ENCODE measurements at regions not wholly inside any gene's neighbourhood (a gene's known extent, or its start where the extent isn't known, plus 50 kb on each side); places are given as distances from the start of the nearest gene placed in this dataset.
A peak's percentile ranks its signal among the peaks of the same experiment; 100 is the strongest.

DNA sequence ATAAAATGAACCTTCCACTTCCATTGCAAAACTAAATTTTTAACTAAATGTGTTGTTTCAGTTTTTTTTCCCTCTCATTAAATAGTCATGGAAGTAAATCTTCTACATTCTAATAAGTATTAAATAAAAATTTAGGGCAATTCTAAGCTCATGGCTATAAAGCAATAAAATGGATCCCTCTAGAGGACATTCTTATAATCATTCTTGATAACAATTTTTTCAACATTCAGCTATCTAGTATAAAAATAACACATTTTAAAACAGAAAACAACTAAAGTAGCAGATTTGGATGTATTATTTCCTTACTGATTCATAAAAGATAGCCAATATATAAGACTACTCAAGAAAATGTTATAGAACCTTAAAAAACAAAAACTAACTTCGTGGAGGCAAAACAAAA lies 393.1 kb downstream of the PLOD2 start:
- Histone ChIP-seq H3K27me3 (ENCODE audit: control insufficient read depth, low read length) (no peaks in the 10 kb centered on the region), H3K79me2 (ENCODE audit: control insufficient read depth, low read length) (no peaks in the 10 kb centered on the region), H3K36me3 (ENCODE audit: control insufficient read depth, low read length) (no peaks in the 10 kb centered on the region), H3K4me3 (ENCODE audit: low read length) (no peak overlapping the region), H3F3A (ENCODE audit: control insufficient read depth, insufficient read depth) (no peaks in the 10 kb centered on the region), H3K4me1 (ENCODE audit: control insufficient read depth, low read length) (no peaks in the 10 kb centered on the region), H4K20me1 (ENCODE audit: control insufficient read depth, insufficient read depth, low read depth, low read length) (no peaks in the 10 kb centered on the region), H3K9me2 (replicated peaks; ENCODE audit: control insufficient read depth, low read length) (no peaks in the 10 kb centered on the region), H3K27ac (ENCODE audit: low read depth, low read length) (no peak overlapping the region), H3K4me2 (ENCODE audit: low read length) (no peak overlapping the region), H3K9me3 (ENCODE audit: control insufficient read depth, insufficient read depth, low read length) (no peaks in the 10 kb centered on the region)
- no peak for TF ChIP-seq EZH2phosphoT487 (IDR thresholded peaks at IDR 0.05; ENCODE audit: borderline replicate concordance, low read length)
- TF ChIP-seq, protein P1, sequence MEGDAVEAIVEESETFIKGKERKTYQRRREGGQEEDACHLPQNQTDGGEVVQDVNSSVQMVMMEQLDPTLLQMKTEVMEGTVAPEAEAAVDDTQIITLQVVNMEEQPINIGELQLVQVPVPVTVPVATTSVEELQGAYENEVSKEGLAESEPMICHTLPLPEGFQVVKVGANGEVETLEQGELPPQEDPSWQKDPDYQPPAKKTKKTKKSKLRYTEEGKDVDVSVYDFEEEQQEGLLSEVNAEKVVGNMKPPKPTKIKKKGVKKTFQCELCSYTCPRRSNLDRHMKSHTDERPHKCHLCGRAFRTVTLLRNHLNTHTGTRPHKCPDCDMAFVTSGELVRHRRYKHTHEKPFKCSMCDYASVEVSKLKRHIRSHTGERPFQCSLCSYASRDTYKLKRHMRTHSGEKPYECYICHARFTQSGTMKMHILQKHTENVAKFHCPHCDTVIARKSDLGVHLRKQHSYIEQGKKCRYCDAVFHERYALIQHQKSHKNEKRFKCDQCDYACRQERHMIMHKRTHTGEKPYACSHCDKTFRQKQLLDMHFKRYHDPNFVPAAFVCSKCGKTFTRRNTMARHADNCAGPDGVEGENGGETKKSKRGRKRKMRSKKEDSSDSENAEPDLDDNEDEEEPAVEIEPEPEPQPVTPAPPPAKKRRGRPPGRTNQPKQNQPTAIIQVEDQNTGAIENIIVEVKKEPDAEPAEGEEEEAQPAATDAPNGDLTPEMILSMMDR (IDR thresholded peaks at IDR 0.05; ENCODE audit: low read depth, low read length, poor library complexity, severe bottlenecking), result no peak

DNA sequence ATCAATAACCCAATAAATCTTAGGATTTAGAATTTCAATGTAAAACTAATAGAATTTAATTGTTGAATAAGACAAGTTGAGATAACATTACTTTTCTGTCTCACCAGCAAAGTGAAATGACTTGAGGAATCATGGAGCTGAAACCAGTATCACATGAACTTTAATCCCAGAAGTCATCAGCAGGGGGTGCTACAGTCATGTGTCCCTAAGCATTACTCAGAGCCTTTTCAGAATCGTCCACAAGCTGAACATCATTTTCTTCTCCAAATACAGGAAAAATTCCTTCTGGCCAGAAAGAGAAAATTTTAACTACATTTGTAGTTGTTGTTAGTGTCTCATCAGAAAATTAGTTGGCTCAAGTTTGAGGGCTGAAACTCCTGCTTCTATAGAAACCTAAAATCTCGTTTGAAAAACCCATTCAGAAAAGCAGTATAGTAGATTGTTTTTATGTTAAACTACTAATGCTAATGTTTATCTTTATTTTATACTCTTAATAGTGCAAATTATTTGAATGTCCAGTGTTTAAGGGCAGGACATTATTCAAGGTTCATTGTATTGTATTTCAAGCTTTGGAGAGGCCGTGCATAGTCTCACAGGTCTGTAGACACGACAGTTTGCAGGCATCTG lies 384.1 kb downstream of the PLOD2 start:
- no peaks in the 10 kb centered on the region for H3K27me3 ChIP-seq (ENCODE audit: control insufficient read depth, low read length)
- no peaks in the 10 kb centered on the region for H3K79me2 ChIP-seq (ENCODE audit: control insufficient read depth, low read length)
- H3K4me1 ChIP-seq (ENCODE audit: control insufficient read depth, low read length), result no peaks in the 10 kb centered on the region
- no peak overlapping the region for H3K4me3 ChIP-seq (ENCODE audit: low read length)
- no peak for TF ChIP-seq EZH2phosphoT487 (IDR thresholded peaks at IDR 0.05; ENCODE audit: borderline replicate concordance, low read length)
- TF ChIP-seq, protein P1 (IDR thresholded peaks at IDR 0.05; ENCODE audit: low read depth, low read length, poor library complexity, severe bottlenecking), result peak; percentile 53
- no peaks in the 10 kb centered on the region for H4K20me1 ChIP-seq (ENCODE audit: control insufficient read depth, insufficient read depth, low read depth, low read length)
- H3F3A ChIP-seq (ENCODE audit: control insufficient read depth, insufficient read depth), result no peaks in the 10 kb centered on the region
- H3K36me3 ChIP-seq (ENCODE audit: control insufficient read depth, low read length), result no peaks in the 10 kb centered on the region
- H3K9me3 ChIP-seq (ENCODE audit: control insufficient read depth, insufficient read depth, low read length), result no peaks in the 10 kb centered on the region
- H3K9me2 ChIP-seq (replicated peaks; ENCODE audit: control insufficient read depth, low read length), result no peaks in the 10 kb centered on the region
- H3K27ac ChIP-seq (ENCODE audit: low read depth, low read length), result no peak overlapping the region
- H3K4me2 ChIP-seq (ENCODE audit: low read length), result no peak overlapping the region

DNA sequence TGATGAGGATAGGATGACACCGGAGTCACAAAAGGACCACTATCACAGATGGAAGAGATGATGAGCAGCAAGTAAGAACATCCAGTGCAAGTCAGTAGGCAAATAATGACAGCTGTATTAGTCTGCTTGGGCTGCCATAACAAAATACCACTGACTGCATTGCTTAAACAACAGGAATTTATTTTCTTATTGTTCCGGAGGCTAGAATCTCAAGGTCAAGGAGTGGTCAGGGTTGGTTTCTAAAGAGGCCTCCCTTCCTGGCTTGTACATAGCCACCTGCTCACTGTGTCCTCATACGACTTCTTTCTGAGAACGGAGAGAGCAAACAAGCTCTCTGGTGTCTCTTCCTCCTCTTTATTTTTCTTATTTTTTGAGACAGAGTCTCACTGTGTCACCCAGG lies 380.7 kb downstream of the PLOD2 start:
- Histone ChIP-seq H3K36me3 (ENCODE audit: control insufficient read depth, low read length) (no peaks in the 10 kb centered on the region), H3K79me2 (ENCODE audit: control insufficient read depth, low read length) (no peaks in the 10 kb centered on the region), H3K4me3 (ENCODE audit: low read length) (no peak overlapping the region), H3K27ac (ENCODE audit: low read depth, low read length) (no peak overlapping the region), H3F3A (ENCODE audit: control insufficient read depth, insufficient read depth) (no peaks in the 10 kb centered on the region), H3K9me3 (ENCODE audit: control insufficient read depth, insufficient read depth, low read length) (no peaks in the 10 kb centered on the region), H4K20me1 (ENCODE audit: control insufficient read depth, insufficient read depth, low read depth, low read length) (no peaks in the 10 kb centered on the region), H3K27me3 (ENCODE audit: control insufficient read depth, low read length) (no peaks in the 10 kb centered on the region), H3K4me2 (ENCODE audit: low read length) (no peak overlapping the region), H3K4me1 (ENCODE audit: control insufficient read depth, low read length) (no peaks in the 10 kb centered on the region), H3K9me2 (replicated peaks; ENCODE audit: control insufficient read depth, low read length) (no peaks in the 10 kb centered on the region)
- TF ChIP-seq, protein P1 (IDR thresholded peaks at IDR 0.05; ENCODE audit: low read depth, low read length, poor library complexity, severe bottlenecking), result no peak
- TF ChIP-seq EZH2phosphoT487 (IDR thresholded peaks at IDR 0.05; ENCODE audit: borderline replicate concordance, low read length), result no peak

Data from DOHH2 (cell line).